ENCODE measurements at regions not wholly inside any gene's neighbourhood (a gene's known extent, or its start where the extent isn't known, plus 50 kb on each side); places are given as distances from the start of the nearest gene placed in this dataset.

DNA sequence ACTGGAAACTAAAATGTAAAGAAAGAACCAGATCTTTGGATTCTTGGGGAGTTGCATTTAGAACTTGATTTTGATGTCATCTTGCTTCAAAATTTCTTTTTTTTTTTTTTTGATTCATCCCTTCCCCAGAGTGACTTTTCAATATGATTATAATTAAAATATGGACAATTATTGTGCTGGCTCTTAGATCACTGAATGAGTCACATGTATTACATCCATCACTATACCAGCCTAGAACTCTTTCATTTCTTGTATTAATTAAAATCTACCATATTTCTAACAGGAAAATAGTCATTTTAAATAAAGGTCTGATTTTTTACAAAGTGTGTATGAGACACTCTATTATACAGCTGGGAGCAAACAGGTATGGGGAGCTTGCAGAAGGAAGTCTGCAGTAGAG lies 269.5 kb upstream of the AKR1E2 start:
- Histone ChIP-seq H3K4me3 (replicated peaks in 1 of 3) (no peak overlapping the region), H3K9me3 (no peaks in the 10 kb centered on the region), H3K27me3 (no peaks in the 10 kb centered on the region), H3K4me1 (no peaks in the 10 kb centered on the region), H3K36me3 (no peaks in the 10 kb centered on the region), H3K27ac (no peak overlapping the region)
- no peak for DNase-seq
- no peak for TF ChIP-seq POLR2A (IDR thresholded peaks at IDR 0.05)
- TF ChIP-seq, protein P1, sequence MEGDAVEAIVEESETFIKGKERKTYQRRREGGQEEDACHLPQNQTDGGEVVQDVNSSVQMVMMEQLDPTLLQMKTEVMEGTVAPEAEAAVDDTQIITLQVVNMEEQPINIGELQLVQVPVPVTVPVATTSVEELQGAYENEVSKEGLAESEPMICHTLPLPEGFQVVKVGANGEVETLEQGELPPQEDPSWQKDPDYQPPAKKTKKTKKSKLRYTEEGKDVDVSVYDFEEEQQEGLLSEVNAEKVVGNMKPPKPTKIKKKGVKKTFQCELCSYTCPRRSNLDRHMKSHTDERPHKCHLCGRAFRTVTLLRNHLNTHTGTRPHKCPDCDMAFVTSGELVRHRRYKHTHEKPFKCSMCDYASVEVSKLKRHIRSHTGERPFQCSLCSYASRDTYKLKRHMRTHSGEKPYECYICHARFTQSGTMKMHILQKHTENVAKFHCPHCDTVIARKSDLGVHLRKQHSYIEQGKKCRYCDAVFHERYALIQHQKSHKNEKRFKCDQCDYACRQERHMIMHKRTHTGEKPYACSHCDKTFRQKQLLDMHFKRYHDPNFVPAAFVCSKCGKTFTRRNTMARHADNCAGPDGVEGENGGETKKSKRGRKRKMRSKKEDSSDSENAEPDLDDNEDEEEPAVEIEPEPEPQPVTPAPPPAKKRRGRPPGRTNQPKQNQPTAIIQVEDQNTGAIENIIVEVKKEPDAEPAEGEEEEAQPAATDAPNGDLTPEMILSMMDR (IDR thresholded peaks at IDR 0.05): no peak
- intact Hi-C loops (cut with DNase I): no loop called here

DNA sequence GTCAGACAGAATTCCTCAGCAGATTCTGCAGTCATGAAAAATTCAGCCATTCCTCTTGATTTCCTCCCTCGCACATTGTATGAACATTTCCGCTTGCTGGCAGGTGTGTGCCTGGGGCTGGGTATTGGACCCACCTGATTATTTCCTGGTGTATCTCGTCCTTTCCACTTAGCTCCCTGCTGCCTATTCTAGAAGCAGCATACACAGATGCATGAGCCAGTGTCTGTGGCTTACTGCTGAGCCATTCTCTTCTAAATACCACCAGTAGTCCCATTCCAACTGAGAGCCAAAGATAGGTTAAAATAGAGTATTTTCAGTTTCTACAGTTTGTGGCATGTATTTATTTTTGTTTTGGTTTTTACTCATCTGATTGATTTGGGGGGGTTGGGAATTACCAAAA lies 270.1 kb upstream of the AKR1E2 start:
- Histone ChIP-seq H3K4me1 (no peaks in the 10 kb centered on the region), H3K36me3 (no peaks in the 10 kb centered on the region), H3K27ac (no peak overlapping the region), H3K9me3 (no peaks in the 10 kb centered on the region), H3K4me3 (replicated peaks in 1 of 3) (no peak overlapping the region), H3K27me3 (no peaks in the 10 kb centered on the region)
- intact Hi-C loops (cut with DNase I): no loop called here
- TF ChIP-seq POLR2A (IDR thresholded peaks at IDR 0.05): no peak
- TF ChIP-seq, protein P1 (IDR thresholded peaks at IDR 0.05): no peak
- WGBS, 2 donors: 83 to 84% methylated on average over 3 of the region's 3 CpGs
- DNase-seq: no peak

GRCh38 chr10:4549139-4549653 lies 276.8 kb upstream of the AKR1E2 start:
- Histone ChIP-seq H3K36me3 (no peaks in the 10 kb centered on the region), H3K9me3 (no peaks in the 10 kb centered on the region), H3K4me1 (no peaks in the 10 kb centered on the region), H3K27me3 (no peaks in the 10 kb centered on the region), H3K27ac (no peak overlapping the region), H3K4me3 (replicated peaks in 1 of 3) (no peak overlapping the region)
- WGBS, 2 donors: 89 to 90% methylated on average over 2 of the region's 2 CpGs
- intact Hi-C loops (cut with DNase I): no loop called here
- no peak for TF ChIP-seq POLR2A (IDR thresholded peaks at IDR 0.05)
- TF ChIP-seq, protein P1 (IDR thresholded peaks at IDR 0.05): no peak
- no peak for DNase-seq

DNA sequence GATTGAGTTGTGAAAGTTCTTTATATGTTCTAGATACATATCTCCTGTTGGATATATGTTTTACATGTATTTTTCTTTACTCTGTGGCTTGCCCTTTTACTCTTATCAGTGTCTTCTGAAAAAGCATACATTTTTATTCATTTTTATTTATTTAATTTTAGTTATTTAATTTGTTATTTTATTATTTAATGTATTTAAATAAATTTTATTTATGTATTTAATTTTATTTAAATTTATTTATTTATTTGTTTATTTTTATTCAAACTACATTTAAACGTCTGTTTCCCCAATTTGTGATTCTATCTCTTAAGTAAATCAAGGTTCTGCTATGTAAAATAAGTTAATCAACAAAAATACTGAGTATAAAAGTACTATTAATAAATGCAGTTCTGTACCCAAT lies 279.1 kb upstream of the AKR1E2 start:
- H3K9me3 ChIP-seq: no peaks in the 10 kb centered on the region
- TF ChIP-seq POLR2A (IDR thresholded peaks at IDR 0.05): no peak
- TF ChIP-seq, protein P1 (IDR thresholded peaks at IDR 0.05): no peak
- H3K27ac ChIP-seq: no peak overlapping the region
- no peak overlapping the region for H3K4me3 ChIP-seq (replicated peaks in 1 of 3)
- H3K27me3 ChIP-seq: no peaks in the 10 kb centered on the region
- WGBS, 2 donors: 92 to 95% methylated on average over 1 of the region's 1 CpG
- intact Hi-C loops (cut with DNase I): no loop called here
- DNase-seq: no peak
- no peaks in the 10 kb centered on the region for H3K36me3 ChIP-seq
- H3K4me1 ChIP-seq: no peaks in the 10 kb centered on the region

GRCh38 chr10:4546500-4546899 lies 279.5 kb upstream of the AKR1E2 start:
- no peaks in the 10 kb centered on the region for H3K4me1 ChIP-seq
- TF ChIP-seq, protein P1 (IDR thresholded peaks at IDR 0.05): no peak
- no peak for TF ChIP-seq POLR2A (IDR thresholded peaks at IDR 0.05)
- DNase-seq: no peak
- no peaks in the 10 kb centered on the region for H3K36me3 ChIP-seq
- no peaks in the 10 kb centered on the region for H3K9me3 ChIP-seq
- no peak overlapping the region for H3K4me3 ChIP-seq (replicated peaks in 1 of 3)
- 92 to 93% methylated on average over 7 of the region's 7 CpGs for WGBS, 2 donors
- H3K27ac ChIP-seq: no peak overlapping the region
- H3K27me3 ChIP-seq: no peaks in the 10 kb centered on the region
- intact Hi-C loops (cut with DNase I): no loop called here

All from thyroid gland (tissue), 4 donors.